H9 (cell line): ENCODE measurements at regions not wholly inside any gene's neighbourhood (a gene's known extent, or its start where the extent isn't known, plus 50 kb on each side); places are given as distances from the start of the nearest gene placed in this dataset.

Experiments used
- DNase-seq: peaks from one replicate; pipeline ENCODE4 v3.0.0-alpha.2; 2017
- H2AFZ ChIP-seq: one replicate; pipeline ENCODE4 v1.6.1; 2013; ENCODE audit warnings: mild to moderate bottlenecking, low read length, control low read depth, moderate library complexity
- H2AK5ac ChIP-seq: 2 replicates; pipeline ENCODE4 v1.6.1; 2013; ENCODE audit warnings: low read length, control low read depth, mixed read lengths; ENCODE audit not compliant: insufficient read length
- H2BK120ac ChIP-seq: one replicate; pipeline ENCODE4 v1.6.1; 2013; ENCODE audit warnings: low read depth, mild to moderate bottlenecking, low read length, control low read depth, inconsistent platforms; ENCODE audit not compliant: poor library complexity, severe bottlenecking
- H2BK12ac ChIP-seq: 2 replicates; pipeline ENCODE4 v1.6.1; 2013; ENCODE audit warnings: low read length, control low read depth, mixed read lengths, low read depth; ENCODE audit not compliant: insufficient read length
- H2BK15ac ChIP-seq: 2 replicates; pipeline ENCODE4 v1.6.1; 2013; ENCODE audit warnings: low read depth, low read length, control low read depth
- H2BK20ac ChIP-seq: one replicate; pipeline ENCODE4 v1.6.1; 2013; ENCODE audit warnings: low read depth, mild to moderate bottlenecking, low read length, control low read depth, inconsistent platforms; ENCODE audit not compliant: poor library complexity, severe bottlenecking
- H2BK5ac ChIP-seq: 2 replicates; pipeline ENCODE4 v1.6.1; 2013; ENCODE audit warnings: low read length, control low read depth, mixed read lengths; ENCODE audit not compliant: insufficient read length
- H3K14ac ChIP-seq: 2 replicates; pipeline ENCODE4 v1.6.1; 2013; ENCODE audit warnings: low read length, control low read depth; ENCODE audit not compliant: insufficient read depth
- H3K18ac ChIP-seq: 2 replicates; pipeline ENCODE4 v1.6.1; 2013; ENCODE audit warnings: low read depth, mild to moderate bottlenecking, mixed read lengths, low read length, control low read depth; ENCODE audit not compliant: insufficient read length
- H3K23ac ChIP-seq: 2 replicates; pipeline ENCODE4 v1.6.1; 2013; ENCODE audit warnings: low read length, control low read depth, mixed read lengths, low read depth; ENCODE audit not compliant: insufficient read length
- H3K23me2 ChIP-seq: 2 replicates; pipeline ENCODE4 v1.6.1; 2013; ENCODE audit warnings: low read depth, mild to moderate bottlenecking, mixed read lengths, low read length, control low read depth; ENCODE audit not compliant: insufficient read length, poor library complexity, severe bottlenecking
- H3K27ac ChIP-seq: 2 replicates; pipeline ENCODE4 v1.5.1; 2013; ENCODE audit warnings: low read length, control low read depth, mixed read lengths, low read depth; ENCODE audit not compliant: insufficient read length
- H3K27me3 ChIP-seq: 2 replicates; pipeline ENCODE4 v1.6.1; 2013; ENCODE audit warnings: low read length, control low read depth, inconsistent platforms; ENCODE audit not compliant: insufficient read depth
- H3K4ac ChIP-seq: 2 replicates; pipeline ENCODE4 v1.6.1; 2013; ENCODE audit warnings: low read depth, mild to moderate bottlenecking, control low read depth, inconsistent platforms, low read length, moderate library complexity
- H3K4me1 ChIP-seq: 2 replicates; pipeline ENCODE4 v1.6.1; 2013; ENCODE audit warnings: low read length, control low read depth, inconsistent platforms; ENCODE audit not compliant: insufficient read depth
- H3K4me2 ChIP-seq: 2 replicates; pipeline ENCODE4 v1.6.1; 2013; ENCODE audit warnings: low read length, control low read depth, mixed read lengths; ENCODE audit not compliant: insufficient read length, insufficient read depth
- H3K56ac ChIP-seq: 2 replicates; pipeline ENCODE4 v1.6.1; 2013; ENCODE audit warnings: low read depth, mild to moderate bottlenecking, mixed read lengths, low read length, control low read depth; ENCODE audit not compliant: insufficient read length
- H3K79me1 ChIP-seq: 2 replicates; pipeline ENCODE4 v1.6.1; 2013; ENCODE audit warnings: low read depth, mild to moderate bottlenecking, moderate library complexity, low read length, control low read depth, inconsistent platforms; ENCODE audit not compliant: insufficient read depth, poor library complexity, severe bottlenecking
- H3K79me2 ChIP-seq: 2 replicates; pipeline ENCODE4 v1.6.1; 2013; ENCODE audit warnings: low read length, control low read depth, inconsistent platforms; ENCODE audit not compliant: insufficient read depth
- H3K9ac ChIP-seq: 2 replicates; pipeline ENCODE4 v1.6.1; 2013; ENCODE audit warnings: low read length, control low read depth, mixed read lengths; ENCODE audit not compliant: insufficient read length; ENCODE audit errors: extremely low read depth
- H3K9me3 ChIP-seq: one replicate; pipeline ENCODE4 v1.6.1; 2013; ENCODE audit warnings: low read depth, low read length, inconsistent platforms; ENCODE audit not compliant: control insufficient read depth
- H3T11ph ChIP-seq: one replicate; pipeline ENCODE4 v1.6.1; 2013; ENCODE audit warnings: mild to moderate bottlenecking, low read length, control low read depth, inconsistent platforms
- H4K20me1 ChIP-seq: one replicate; pipeline ENCODE4 v1.6.1; 2013; ENCODE audit not compliant: control insufficient read depth, insufficient read length, insufficient read depth
- H4K5ac ChIP-seq: 2 replicates; pipeline ENCODE4 v1.6.1; 2013; ENCODE audit warnings: low read depth, mild to moderate bottlenecking, mixed read lengths, low read length, control low read depth; ENCODE audit not compliant: insufficient read length
- H4K8ac ChIP-seq: replicated peaks from 2 replicates; pipeline ENCODE4 v1.6.1; 2013; ENCODE audit warnings: low read length, control low read depth, mixed read lengths, low read depth; ENCODE audit not compliant: insufficient read length
- H4K91ac ChIP-seq: 2 replicates; pipeline ENCODE4 v1.6.1; 2013; ENCODE audit warnings: low read depth, mild to moderate bottlenecking, moderate library complexity, mixed read lengths, low read length, control low read depth; ENCODE audit not compliant: insufficient read length
- H3K27ac Mint-ChIP-seq, 3 experiments: 2 replicates in 2 of 3; 3 replicates in 1 of 3; pipeline ENCODE4 v1.8.0; 2020 to 2021; ENCODE audit warnings: mixed read lengths in 3 of 3, mild to moderate bottlenecking in 1 of 3, moderate library complexity in 1 of 3
- H3K27me3 Mint-ChIP-seq: 2 replicates; pipeline ENCODE4 v1.8.0; 2021; ENCODE audit warnings: low read depth, mild to moderate bottlenecking, moderate library complexity, mixed read lengths
- H3K36me3 Mint-ChIP-seq, 3 experiments: 2 replicates in 2 of 3; 3 replicates in 1 of 3; pipeline ENCODE4 v1.8.0; 2020 to 2021; ENCODE audit warnings: low read depth in 3 of 3, mixed read lengths in 3 of 3; ENCODE audit not compliant: insufficient read depth in 1 of 3
- H3K4me1 Mint-ChIP-seq, 2 experiments: 2 replicates each; pipeline ENCODE4 v1.8.0; 2020; ENCODE audit warnings: mixed read lengths in 2 of 2
- H3K4me3 Mint-ChIP-seq, 2 experiments: 2 replicates in 1 of 2; 3 replicates in 1 of 2; pipeline ENCODE4 v1.8.0; 2020 to 2021; ENCODE audit warnings: mild to moderate bottlenecking in 2 of 2, mixed read lengths in 2 of 2, moderate library complexity in 1 of 2
- H3K9me3 Mint-ChIP-seq, 2 experiments: 2 replicates in 1 of 2; 3 replicates in 1 of 2; pipeline ENCODE4 v1.8.0; 2020; ENCODE audit warnings: mild to moderate bottlenecking in 2 of 2, mixed read lengths in 2 of 2, moderate library complexity in 1 of 2
- WGBS: extraction: QIAGEN DNeasy Blood & Tissue Kit; methylation state at CpG from one replicate; pipeline ENCODE4 v1.1.7; 2013; ENCODE audit warnings: missing lambda C conversion rate, low lambda C conversion rate, mixed read lengths; ENCODE audit not compliant: insufficient read length; ENCODE audit errors: extremely low coverage; 5-methylcytosine and 5-hydroxymethylcytosine counted together
- TF ChIP-seq, protein P1 (sequence below): fragments of 200-600 bp; sonication (generic); conservative IDR thresholded peaks from 3 replicates; pipeline ENCODE4 v1.8.0; 2021; ENCODE audit warnings: antibody characterized with exemption, mild to moderate bottlenecking

DNA sequence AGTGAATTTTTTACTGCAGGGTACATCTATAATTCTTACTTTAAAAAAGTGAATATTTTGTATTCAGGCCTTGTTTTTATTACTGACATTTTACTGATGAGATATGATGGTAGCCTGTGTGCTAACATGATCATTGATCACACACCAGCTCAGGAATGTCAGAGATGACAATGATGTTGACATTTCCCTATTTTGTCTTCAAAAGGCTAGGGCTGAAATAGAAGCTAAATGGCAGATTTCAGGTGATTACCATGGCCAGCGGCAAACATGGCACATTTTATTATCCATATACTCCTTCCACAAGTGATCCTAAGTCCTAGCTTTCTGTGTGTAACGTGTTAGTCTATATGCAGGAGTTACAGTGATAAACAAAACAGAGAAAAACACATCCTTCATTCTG is 544.3 kb upstream of the MIR17HG start:
- no peak overlapping the region for H2BK120ac ChIP-seq
- no peak overlapping the region for H3K4me2 ChIP-seq
- H3T11ph ChIP-seq = no peak overlapping the region
- H2BK20ac ChIP-seq = no peak overlapping the region
- no peak overlapping the region for H4K5ac ChIP-seq
- no peaks in the 10 kb centered on the region for H3K9me3 ChIP-seq
- H4K91ac ChIP-seq = no peak overlapping the region
- H3K4ac ChIP-seq = no peak overlapping the region
- H4K20me1 ChIP-seq = no peaks in the 10 kb centered on the region
- no peaks in the 10 kb centered on the region for H3K79me1 ChIP-seq
- no peak overlapping the region for H3K18ac ChIP-seq
- H3K27me3 Mint-ChIP-seq = no peaks in the 10 kb centered on the region
- H3K27ac ChIP-seq = no peak overlapping the region
- TF ChIP-seq, protein P1, sequence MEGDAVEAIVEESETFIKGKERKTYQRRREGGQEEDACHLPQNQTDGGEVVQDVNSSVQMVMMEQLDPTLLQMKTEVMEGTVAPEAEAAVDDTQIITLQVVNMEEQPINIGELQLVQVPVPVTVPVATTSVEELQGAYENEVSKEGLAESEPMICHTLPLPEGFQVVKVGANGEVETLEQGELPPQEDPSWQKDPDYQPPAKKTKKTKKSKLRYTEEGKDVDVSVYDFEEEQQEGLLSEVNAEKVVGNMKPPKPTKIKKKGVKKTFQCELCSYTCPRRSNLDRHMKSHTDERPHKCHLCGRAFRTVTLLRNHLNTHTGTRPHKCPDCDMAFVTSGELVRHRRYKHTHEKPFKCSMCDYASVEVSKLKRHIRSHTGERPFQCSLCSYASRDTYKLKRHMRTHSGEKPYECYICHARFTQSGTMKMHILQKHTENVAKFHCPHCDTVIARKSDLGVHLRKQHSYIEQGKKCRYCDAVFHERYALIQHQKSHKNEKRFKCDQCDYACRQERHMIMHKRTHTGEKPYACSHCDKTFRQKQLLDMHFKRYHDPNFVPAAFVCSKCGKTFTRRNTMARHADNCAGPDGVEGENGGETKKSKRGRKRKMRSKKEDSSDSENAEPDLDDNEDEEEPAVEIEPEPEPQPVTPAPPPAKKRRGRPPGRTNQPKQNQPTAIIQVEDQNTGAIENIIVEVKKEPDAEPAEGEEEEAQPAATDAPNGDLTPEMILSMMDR = no peak
- no peaks in the 10 kb centered on the region; the same call in 1 of the 2 replicates for H3K27me3 ChIP-seq
- no peak overlapping the region for H3K4me3 Mint-ChIP-seq
- H3K56ac ChIP-seq = no peak overlapping the region
- no peak overlapping the region for H3K27ac Mint-ChIP-seq
- WGBS = no CpG with 5 or more reads among the region's 2 CpGs
- H2AK5ac ChIP-seq = no peak overlapping the region
- no peak overlapping the region for H2BK12ac ChIP-seq
- no peak overlapping the region for H3K9ac ChIP-seq
- no peak overlapping the region for H4K8ac ChIP-seq
- no peak for DNase-seq
- no peaks in the 10 kb centered on the region for H3K79me2 ChIP-seq
- no peaks in the 10 kb centered on the region for H3K4me1 ChIP-seq
- no peak overlapping the region for H2AFZ ChIP-seq
- H3K9me3 Mint-ChIP-seq = no peaks in the 10 kb centered on the region
- no peaks in the 10 kb centered on the region for H3K23me2 ChIP-seq
- no peaks in the 10 kb centered on the region for H3K36me3 Mint-ChIP-seq
- H2BK5ac ChIP-seq = no peak overlapping the region
- 0 out of 4 replicates have a peak, but pooled peaks cover 2 to 5% of the 10 kb centered on the region in 2 experiments for H3K4me1 Mint-ChIP-seq
- H3K14ac ChIP-seq = no peak overlapping the region
- no peak overlapping the region for H2BK15ac ChIP-seq
- H3K23ac ChIP-seq = no peak overlapping the region
